HepG2 (cell line): ENCODE measurements at regions not wholly inside any gene's neighbourhood (a gene's known extent, or its start where the extent isn't known, plus 50 kb on each side); places are given as distances from the start of the nearest gene placed in this dataset.

Experiments
- ATAC-seq: fragments of 200-7000 bp; cut with Tn5 transposase; 3 replicates; pipeline ENCODE4 v1.9.1; 2020; ENCODE audit warnings: mild to moderate bottlenecking, moderate library complexity
- BruUV-seq: library from RNA; stranded (reverse); fragments of 400-500 nt; replicated peaks from 2 replicates; lab custom pipeline; 2021; lab: Mats Ljungman, UMichigan
- CTCF ChIA-PET: fragments of 300-600 bp; formaldehyde crosslinking; extraction: SDS; loops from one replicate; lab custom pipeline; 2021; ENCODE audit warnings: low total read pairs, inconsistent platforms, low intra/inter-chr PET ratio; lab: Yijun Ruan, JAX
- POLR2A ChIA-PET: fragments of 350-600 bp; sonication (Branson Sonifier 250); formaldehyde crosslinking; loops from one replicate; lab custom pipeline; 2020; ENCODE audit warnings: antibody characterized with exemption, inconsistent platforms; lab: Yijun Ruan, JAX
- DNase-seq: peaks from one replicate; pipeline ENCODE4 v3.0.0-alpha.2; 2015; ENCODE audit warnings: low spot score
- FAIRE-seq: peaks from 3 replicates; lab custom pipeline; 2011; peaks lifted over from hg19 to GRCh38; lab: Jason Lieb, UNC
- H2AFZ ChIP-seq: one replicate; pipeline ENCODE4 v1.6.1; 2011; ENCODE audit warnings: low read length, inconsistent platforms
- H3K27ac ChIP-seq: fragments of 300-600 bp; 3 replicates; pipeline ENCODE4 v1.8.0; 2011; ENCODE audit warnings: mixed run types, mild to moderate bottlenecking, mixed read lengths, low read length, inconsistent platforms; ENCODE audit not compliant: insufficient read depth; ENCODE audit errors: extremely low read length
- H3K27me3 ChIP-seq, 2 experiments: fragments of 200-600 bp in 1 of 2; 2 replicates in 1 of 2; 3 replicates in 1 of 2; pipeline versions ENCODE4 v1.6.0 to v1.8.0; 2011; ENCODE audit warnings: low read length in 2 of 2, mild to moderate bottlenecking in 2 of 2, moderate library complexity in 2 of 2, inconsistent platforms in 1 of 2; ENCODE audit not compliant: insufficient read depth in 2 of 2, control insufficient read depth in 1 of 2
- H3K36me3 ChIP-seq, 2 experiments: fragments of 200-600 bp in 1 of 2; replicated peaks in 1 of 2; 2 replicates in 1 of 2; 3 replicates in 1 of 2; pipeline versions ENCODE4 v1.5.1 to v1.8.0; 2011; ENCODE audit warnings: low read length in 2 of 2, inconsistent platforms in 1 of 2; ENCODE audit not compliant: insufficient read depth in 2 of 2, control insufficient read depth in 1 of 2
- H3K4me1 ChIP-seq: 2 replicates; pipeline ENCODE4 v1.5.1; 2012; ENCODE audit warnings: low read length, inconsistent platforms; ENCODE audit not compliant: insufficient read depth
- H3K4me2 ChIP-seq: 2 replicates; pipeline ENCODE4 v1.6.0; 2011; ENCODE audit warnings: low read depth, low read length, inconsistent platforms
- H3K4me3 ChIP-seq, 3 experiments: fragments of 200-600 bp in 1 of 3; sonication (generic), shearing (Covaris generic) in 1 of 3; replicated peaks in 1 of 3; 2 replicates each; pipeline ENCODE4 v1.5.1; 2011 to 2016; ENCODE audit warnings: low read length in 3 of 3, inconsistent platforms in 2 of 3, low read depth in 2 of 3, mild to moderate bottlenecking in 2 of 3, control low read depth in 1 of 3, mixed read lengths in 1 of 3; ENCODE audit not compliant: insufficient read depth in 1 of 3
- H3K79me2 ChIP-seq: one replicate; pipeline ENCODE4 v1.6.1; 2011; ENCODE audit warnings: low read length, inconsistent platforms; ENCODE audit not compliant: insufficient read depth
- H3K9ac ChIP-seq: 2 replicates; pipeline ENCODE4 v1.6.0; 2011; ENCODE audit warnings: mild to moderate bottlenecking, low read depth, low read length, inconsistent platforms; ENCODE audit not compliant: insufficient read depth
- H3K9me3 ChIP-seq: 2 replicates; pipeline ENCODE4 v1.5.1; 2012; ENCODE audit warnings: mild to moderate bottlenecking, low read length
- H4K20me1 ChIP-seq: 2 replicates; pipeline ENCODE4 v1.6.0; 2011; ENCODE audit warnings: inconsistent platforms, mild to moderate bottlenecking, low read length, moderate library complexity; ENCODE audit not compliant: insufficient read depth
- EHMT2 ChIP-seq: fragments of 200-600 bp; sonication (generic); IDR thresholded peaks from 2 replicates; pipeline ENCODE4 v1.7.0; 2017; ENCODE audit warnings: antibody characterized with exemption, low read depth, low read length, borderline replicate concordance
- KDM3A ChIP-seq: IDR thresholded peaks from 2 replicates; pipeline ENCODE4 v1.6.1; 2018; ENCODE audit warnings: low read depth, missing compliant biosample characterization
- ZNF644 ChIP-seq: IDR thresholded peaks from 2 replicates; pipeline ENCODE4 v1.6.1; 2016; ENCODE audit warnings: low read depth
- ZNF839 ChIP-seq: sonication (generic); formaldehyde crosslinking; IDR thresholded peaks from 2 replicates; pipeline ENCODE4 v1.4.0; 2020; ENCODE audit warnings: missing genetic modification reagents, mild to moderate bottlenecking, borderline replicate concordance
- ZNF883 ChIP-seq: sonication (generic); formaldehyde crosslinking; IDR thresholded peaks from 2 replicates; pipeline ENCODE4 v1.5.1; 2020; ENCODE audit warnings: mild to moderate bottlenecking, missing genetic modification reagents; ENCODE audit errors: not compliant biosample characterization
- ZNF891 ChIP-seq: sonication (generic); formaldehyde crosslinking; IDR thresholded peaks from 2 replicates; pipeline ENCODE4 v1.5.0; 2020; ENCODE audit warnings: mild to moderate bottlenecking, missing genetic modification reagents
- WGBS: methylation state at CpG from one replicate; pipeline ENCODE4 v1.1.6; 2017; ENCODE audit warnings: low lambda C conversion rate; 5-methylcytosine and 5-hydroxymethylcytosine counted together
- in situ Hi-C: cut with HindIII; loops from 2 replicates; pipeline ENCODE4 v1.10.0; 2017; ENCODE audit warnings: low pct_unique_long_range_greater_than_20kb; ENCODE audit not compliant: extremely low pct_ligation_motif_present
- intact Hi-C: fragments of 100-400 bp; cut with micrococcal nuclease; formaldehyde crosslinking; loops from one replicate; pipeline ENCODE4 v1.10.0; 2022; ENCODE audit not compliant: unreplicated experiment
- TF ChIP-seq, protein P1 (sequence below): IDR thresholded peaks from 2 replicates; pipeline ENCODE4 v1.6.1; 2016; ENCODE audit warnings: low read depth, borderline replicate concordance
- TF ChIP-seq, protein P2 (sequence below): sonication (generic); formaldehyde crosslinking; conservative IDR thresholded peaks from 2 replicates; pipeline ENCODE4 v1.8.0; 2022; ENCODE audit warnings: missing genetic modification reagents

DNA sequence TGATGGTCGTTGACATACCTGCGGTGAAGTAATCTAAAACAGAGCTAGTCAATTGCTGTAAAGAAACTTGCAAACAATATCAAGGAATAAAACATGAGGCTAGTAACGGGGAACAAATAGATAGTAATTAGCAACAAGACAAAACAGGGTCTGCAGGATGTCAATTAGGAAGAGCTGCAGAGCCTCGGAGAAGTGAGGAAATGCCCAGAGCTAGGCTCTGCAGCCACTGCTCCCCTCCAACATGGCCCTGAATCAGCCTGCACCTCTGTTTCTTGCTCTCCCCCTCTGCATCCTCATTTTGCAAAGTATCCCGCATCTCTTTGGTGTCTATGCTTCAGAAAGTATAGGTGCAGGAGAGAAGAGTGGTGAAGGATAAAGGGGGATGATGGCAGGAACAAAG is 507.4 kb upstream of the FAT3 start:
- ATAC-seq: no peak
- no peak for FAIRE-seq
- H4K20me1 ChIP-seq: no peaks in the 10 kb centered on the region
- no peak overlapping the region for H3K9ac ChIP-seq
- H2AFZ ChIP-seq: no peak overlapping the region
- no peaks in the 10 kb centered on the region for H3K27me3 ChIP-seq
- no peaks in the 10 kb centered on the region for H3K79me2 ChIP-seq
- DNase-seq: no peak
- H3K4me2 ChIP-seq: no peak overlapping the region
- no peaks in the 10 kb centered on the region for H3K36me3 ChIP-seq
- intact Hi-C loops: no loop called here
- H3K4me1 ChIP-seq: no peaks in the 10 kb centered on the region
- TF ChIP-seq, protein P1, sequence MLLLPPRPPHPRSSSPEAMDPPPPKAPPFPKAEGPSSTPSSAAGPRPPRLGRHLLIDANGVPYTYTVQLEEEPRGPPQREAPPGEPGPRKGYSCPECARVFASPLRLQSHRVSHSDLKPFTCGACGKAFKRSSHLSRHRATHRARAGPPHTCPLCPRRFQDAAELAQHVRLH: no peak
- no peak for TF ChIP-seq ZNF891 (CRISPR knock-in tag)
- no peak for TF ChIP-seq ZNF644
- no peak for TF ChIP-seq KDM3A (CRISPR knock-in tag)
- TF ChIP-seq ZNF883: no peak
- TF ChIP-seq, protein P2, sequence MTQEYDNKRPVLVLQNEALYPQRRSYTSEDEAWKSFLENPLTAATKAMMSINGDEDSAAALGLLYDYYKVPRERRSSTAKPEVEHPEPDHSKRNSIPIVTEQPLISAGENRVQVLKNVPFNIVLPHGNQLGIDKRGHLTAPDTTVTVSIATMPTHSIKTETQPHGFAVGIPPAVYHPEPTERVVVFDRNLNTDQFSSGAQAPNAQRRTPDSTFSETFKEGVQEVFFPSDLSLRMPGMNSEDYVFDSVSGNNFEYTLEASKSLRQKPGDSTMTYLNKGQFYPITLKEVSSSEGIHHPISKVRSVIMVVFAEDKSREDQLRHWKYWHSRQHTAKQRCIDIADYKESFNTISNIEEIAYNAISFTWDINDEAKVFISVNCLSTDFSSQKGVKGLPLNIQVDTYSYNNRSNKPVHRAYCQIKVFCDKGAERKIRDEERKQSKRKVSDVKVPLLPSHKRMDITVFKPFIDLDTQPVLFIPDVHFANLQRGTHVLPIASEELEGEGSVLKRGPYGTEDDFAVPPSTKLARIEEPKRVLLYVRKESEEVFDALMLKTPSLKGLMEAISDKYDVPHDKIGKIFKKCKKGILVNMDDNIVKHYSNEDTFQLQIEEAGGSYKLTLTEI (CRISPR knock-in tag): no peak
- TF ChIP-seq ZNF839 (CRISPR knock-in tag): no peak
- TF ChIP-seq EHMT2: no peak
- H3K27ac ChIP-seq: no peak overlapping the region
- WGBS: 2% methylated on average over 5 of the region's 5 CpGs
- no TSS peak for BruUV-seq
- no peak overlapping the region for H3K4me3 ChIP-seq
- CTCF ChIA-PET: no interaction called here
- in situ Hi-C loops: no loop called here
- H3K9me3 ChIP-seq: peaks cover 65% of the 10 kb centered on the region
- POLR2A ChIA-PET: no interaction called here
